ENCODE measurements at regions not wholly inside any gene's neighbourhood (a gene's known extent, or its start where the extent isn't known, plus 50 kb on each side); places are given as distances from the start of the nearest gene placed in this dataset.
"Not testable (repeated sequence)": the region's sequence is repeated elsewhere in the genome, so short reads cannot be mapped to it uniquely, and the experiment has no call there.

DNA sequence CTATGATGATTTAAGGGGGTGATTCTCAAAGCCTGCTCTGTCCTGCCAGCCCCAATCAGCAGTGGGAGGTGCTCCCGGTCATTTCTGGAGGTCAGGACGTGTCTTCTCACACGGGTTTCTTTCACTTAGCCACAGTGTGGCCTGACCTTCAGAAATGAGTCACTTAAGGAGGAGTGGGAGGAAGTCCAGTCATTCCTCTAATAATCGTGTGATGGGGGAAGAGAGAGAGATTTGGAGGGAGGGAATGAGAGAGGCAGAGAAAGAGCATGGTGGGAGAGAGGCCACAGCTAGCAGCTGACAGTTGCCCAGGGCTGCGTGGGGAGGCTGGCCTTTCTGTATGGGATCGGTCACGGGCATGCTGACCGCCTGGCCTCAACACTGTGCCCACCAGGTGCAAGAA, 142.6 kb upstream of the ZNF469 start:
- H3K4me1 ChIP-seq (ENCODE audit: control insufficient read depth in 1 of 2, insufficient read depth in 1 of 2, low read depth in 1 of 2, low read length in 1 of 2); H3K27ac ChIP-seq; H3K36me3 ChIP-seq; H3K9me3 ChIP-seq; H3K27me3 ChIP-seq; H3K4me3 ChIP-seq (ENCODE audit: low read depth in 1 of 2, low read length in 1 of 2): not testable (repeated sequence)

DNA sequence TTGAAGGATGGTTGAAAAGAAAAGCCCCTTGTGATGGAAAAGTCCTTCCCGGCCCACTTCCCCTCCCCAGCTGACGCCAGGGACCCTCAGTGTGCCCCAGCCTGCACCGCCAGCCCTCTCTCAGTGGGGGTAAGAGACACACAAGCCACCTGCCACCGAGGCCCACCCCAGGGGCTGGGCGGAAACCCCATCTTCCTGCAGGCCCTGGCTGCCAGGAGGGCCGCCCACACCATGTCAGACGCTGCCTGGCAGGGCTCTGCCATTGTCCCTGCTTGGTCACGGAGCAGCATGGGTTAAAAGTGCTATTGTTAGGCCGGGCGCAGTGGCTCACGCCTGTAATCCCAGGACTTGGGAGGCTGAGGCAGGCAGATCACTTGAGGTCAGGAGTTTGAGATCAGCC, 142.0 kb upstream of the ZNF469 start:
- not testable (repeated sequence) for H3K9me3 ChIP-seq; H3K27me3 ChIP-seq; H3K36me3 ChIP-seq; H3K4me1 ChIP-seq (ENCODE audit: control insufficient read depth in 1 of 2, insufficient read depth in 1 of 2, low read depth in 1 of 2, low read length in 1 of 2); H3K27ac ChIP-seq; H3K4me3 ChIP-seq (ENCODE audit: low read depth in 1 of 2, low read length in 1 of 2)

DNA sequence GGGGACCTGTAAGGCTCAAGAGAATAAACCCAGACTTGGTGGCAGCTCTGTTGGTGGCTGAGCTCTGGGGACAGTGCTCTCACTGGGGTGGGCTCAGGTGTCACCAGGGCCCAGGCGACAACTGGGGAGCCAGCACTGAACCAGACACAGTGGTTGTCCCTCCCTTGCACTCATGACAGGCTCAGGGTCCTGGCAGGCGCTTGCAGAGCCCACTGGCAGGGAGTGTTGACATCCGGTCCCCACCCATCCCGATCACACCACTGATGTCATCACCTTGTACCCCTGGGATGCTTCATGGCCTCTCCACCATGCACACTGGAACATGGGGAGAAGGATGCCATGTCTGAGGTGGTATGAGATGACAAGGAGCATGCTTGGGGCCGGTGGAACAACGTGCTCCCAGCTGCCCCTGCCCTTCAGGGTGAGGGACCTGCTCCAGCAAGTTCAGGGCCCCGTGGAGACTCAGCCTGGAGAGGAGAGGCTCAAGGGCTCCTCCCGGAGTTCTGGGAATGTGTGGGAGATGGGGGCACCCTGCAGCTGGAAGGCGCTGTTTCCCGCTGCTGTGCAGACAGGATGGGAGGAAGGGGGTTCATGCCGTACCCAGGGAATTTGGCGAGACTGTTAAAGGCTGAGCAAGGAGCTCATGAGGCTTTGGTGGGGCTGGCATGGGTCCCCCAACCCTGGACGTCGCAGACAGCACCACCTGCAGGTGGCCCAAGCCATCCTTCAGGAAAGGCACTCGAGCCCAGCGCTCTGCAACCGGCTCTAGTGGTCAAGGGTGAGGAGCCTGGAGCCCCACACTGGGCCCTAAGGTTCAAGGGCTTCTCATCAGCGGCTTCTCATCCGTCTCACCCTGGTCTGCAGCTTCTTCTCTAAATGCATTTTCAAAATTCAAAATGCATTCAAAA, 141.1 kb upstream of the ZNF469 start:
- not testable (repeated sequence) for H3K4me3 ChIP-seq (ENCODE audit: low read depth in 1 of 2, low read length in 1 of 2); H3K27ac ChIP-seq; H3K27me3 ChIP-seq; H3K4me1 ChIP-seq (ENCODE audit: control insufficient read depth in 1 of 2, insufficient read depth in 1 of 2, low read depth in 1 of 2, low read length in 1 of 2); H3K36me3 ChIP-seq; H3K9me3 ChIP-seq

GRCh38 chr16:88242312-88243295, 140.2 kb upstream of the ZNF469 start:
- H3K27me3 ChIP-seq; H3K36me3 ChIP-seq; H3K4me3 ChIP-seq (ENCODE audit: low read depth in 1 of 2, low read length in 1 of 2); H3K9me3 ChIP-seq; H3K27ac ChIP-seq; H3K4me1 ChIP-seq (ENCODE audit: control insufficient read depth in 1 of 2, insufficient read depth in 1 of 2, low read depth in 1 of 2, low read length in 1 of 2): not testable (repeated sequence)

DNA sequence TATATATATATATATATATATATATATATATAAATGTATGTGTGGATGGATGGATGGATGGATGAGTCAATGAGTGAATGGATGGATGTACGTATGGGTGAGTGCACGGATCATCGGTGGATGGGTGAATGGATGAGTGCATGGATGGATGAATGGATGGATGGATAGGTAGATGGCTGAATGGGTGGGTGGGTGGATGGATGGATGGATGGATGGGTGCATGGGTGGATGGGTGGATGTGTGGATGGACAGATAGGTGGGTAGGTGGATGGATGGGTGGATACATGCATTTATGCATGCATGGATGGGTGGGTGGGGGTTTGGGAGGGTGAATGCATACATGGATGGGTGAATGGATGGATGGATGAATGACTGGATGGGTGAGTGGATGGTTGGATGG, 138.8 kb upstream of the ZNF469 start:
- H3K27ac ChIP-seq; H3K4me1 ChIP-seq (ENCODE audit: control insufficient read depth in 1 of 2, insufficient read depth in 1 of 2, low read depth in 1 of 2, low read length in 1 of 2); H3K27me3 ChIP-seq; H3K4me3 ChIP-seq (ENCODE audit: low read depth in 1 of 2, low read length in 1 of 2); H3K9me3 ChIP-seq; H3K36me3 ChIP-seq: not testable (repeated sequence)

DNA sequence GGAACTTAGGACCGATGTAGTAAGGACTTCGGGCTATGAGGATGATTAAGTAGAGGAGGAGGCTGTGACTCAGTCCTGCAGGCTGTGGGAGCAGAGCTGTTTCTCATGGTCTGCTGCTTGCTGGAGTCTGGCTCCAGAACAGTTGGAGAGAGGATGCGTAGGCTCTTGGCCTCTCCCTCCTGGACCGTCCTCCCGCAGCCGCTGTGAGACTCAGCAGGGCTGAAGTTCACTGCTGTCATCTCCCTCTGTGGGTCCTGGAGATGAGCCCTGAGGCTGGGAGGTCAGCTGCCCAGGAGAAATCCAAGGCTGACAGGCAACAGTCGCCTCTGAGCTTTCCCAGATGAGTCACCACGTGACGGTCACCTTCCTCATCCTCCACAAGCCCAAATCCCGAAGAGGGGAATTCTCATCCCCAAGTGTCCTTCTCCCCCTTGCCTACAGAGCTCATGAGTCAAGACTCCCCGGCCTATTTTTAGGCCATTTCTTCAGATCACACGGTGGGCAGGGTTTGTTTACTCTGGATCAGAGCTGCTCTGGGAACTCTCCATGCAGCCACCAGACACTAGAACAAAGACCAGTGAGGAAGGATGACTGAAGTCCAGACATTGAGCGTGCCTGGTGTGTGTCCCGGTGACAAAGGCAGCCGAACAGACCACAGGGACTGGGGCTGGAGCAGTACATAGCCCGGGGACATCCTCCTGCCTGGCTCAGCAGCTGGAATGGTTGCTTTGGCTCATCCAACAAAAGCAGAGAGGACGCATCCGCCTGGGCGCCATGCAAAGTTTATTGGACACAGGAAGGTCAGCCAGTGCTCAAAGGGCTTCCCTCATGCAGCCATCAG, 137.3 kb upstream of the ZNF469 start:
- H3K27me3 ChIP-seq; H3K36me3 ChIP-seq; H3K4me3 ChIP-seq (ENCODE audit: low read depth in 1 of 2, low read length in 1 of 2); H3K9me3 ChIP-seq; H3K27ac ChIP-seq; H3K4me1 ChIP-seq (ENCODE audit: control insufficient read depth in 1 of 2, insufficient read depth in 1 of 2, low read depth in 1 of 2, low read length in 1 of 2): not testable (repeated sequence)

GRCh38 chr16:88246955-88247582, 135.7 kb upstream of the ZNF469 start:
- not testable (repeated sequence) for H3K4me1 ChIP-seq (ENCODE audit: control insufficient read depth in 1 of 2, insufficient read depth in 1 of 2, low read depth in 1 of 2, low read length in 1 of 2); H3K9me3 ChIP-seq; H3K27ac ChIP-seq; H3K36me3 ChIP-seq; H3K4me3 ChIP-seq (ENCODE audit: low read depth in 1 of 2, low read length in 1 of 2); H3K27me3 ChIP-seq

- not testable (repeated sequence) for H3K27ac ChIP-seq; H3K4me3 ChIP-seq (ENCODE audit: low read depth in 1 of 2, low read length in 1 of 2); H3K9me3 ChIP-seq; H3K36me3 ChIP-seq; H3K4me1 ChIP-seq (ENCODE audit: control insufficient read depth in 1 of 2, insufficient read depth in 1 of 2, low read depth in 1 of 2, low read length in 1 of 2); H3K27me3 ChIP-seq
Observed at GRCh38 chr16:88247583-88247966, 135.2 kb upstream of the ZNF469 start.

DNA sequence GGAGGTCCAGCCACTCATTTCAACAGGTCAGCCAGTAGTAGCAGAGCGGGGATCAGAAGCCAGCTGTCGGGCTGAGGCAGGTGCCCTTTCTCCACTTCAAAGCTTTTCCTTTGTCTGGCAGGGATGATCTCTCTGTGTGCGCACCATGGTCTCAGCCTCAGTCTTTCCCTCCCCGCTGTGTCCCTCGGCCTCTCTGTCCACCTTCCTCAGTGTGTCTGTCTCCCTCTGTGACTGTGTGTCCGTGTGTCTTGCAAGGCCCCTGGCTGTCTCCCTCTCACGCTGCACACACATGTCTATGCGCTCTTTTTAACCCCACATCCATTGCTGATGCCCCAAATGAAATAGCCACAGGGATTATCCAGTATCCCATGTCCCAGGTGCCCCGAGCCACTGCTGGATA, 134.0 kb upstream of the ZNF469 start:
- not testable (repeated sequence) for H3K27me3 ChIP-seq; H3K4me1 ChIP-seq (ENCODE audit: control insufficient read depth in 1 of 2, insufficient read depth in 1 of 2, low read depth in 1 of 2, low read length in 1 of 2); H3K36me3 ChIP-seq; H3K27ac ChIP-seq; H3K9me3 ChIP-seq; H3K4me3 ChIP-seq (ENCODE audit: low read depth in 1 of 2, low read length in 1 of 2)

DNA sequence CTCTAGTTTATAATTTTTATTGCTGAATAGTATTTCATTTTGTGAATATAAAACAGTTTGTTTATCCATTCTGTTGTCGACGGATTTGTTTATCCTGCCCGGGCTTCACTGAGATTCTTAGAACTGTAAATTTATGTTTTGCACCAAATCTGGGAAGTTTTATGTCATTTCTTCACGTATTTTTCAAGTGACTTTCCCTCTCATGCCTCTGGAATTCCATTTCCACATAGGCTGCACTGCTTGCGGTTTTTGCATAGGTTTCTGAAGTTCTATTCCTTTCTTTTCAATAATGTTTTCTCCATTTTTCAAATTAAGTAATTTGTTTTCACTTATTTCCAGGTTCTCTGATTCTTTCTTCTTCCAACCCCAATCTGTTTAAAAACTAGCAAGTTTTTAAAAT, 132.4 kb upstream of the ZNF469 start:
- H3K27ac ChIP-seq; H3K27me3 ChIP-seq; H3K36me3 ChIP-seq; H3K4me3 ChIP-seq (ENCODE audit: low read depth in 1 of 2, low read length in 1 of 2); H3K4me1 ChIP-seq (ENCODE audit: control insufficient read depth in 1 of 2, insufficient read depth in 1 of 2, low read depth in 1 of 2, low read length in 1 of 2); H3K9me3 ChIP-seq: not testable (repeated sequence)

GRCh38 chr16:88252057-88252794, 130.5 kb upstream of the ZNF469 start:
- H3K9me3 ChIP-seq; H3K4me3 ChIP-seq (ENCODE audit: low read depth in 1 of 2, low read length in 1 of 2); H3K36me3 ChIP-seq; H3K27me3 ChIP-seq; H3K4me1 ChIP-seq (ENCODE audit: control insufficient read depth in 1 of 2, insufficient read depth in 1 of 2, low read depth in 1 of 2, low read length in 1 of 2); H3K27ac ChIP-seq: not testable (repeated sequence)

DNA sequence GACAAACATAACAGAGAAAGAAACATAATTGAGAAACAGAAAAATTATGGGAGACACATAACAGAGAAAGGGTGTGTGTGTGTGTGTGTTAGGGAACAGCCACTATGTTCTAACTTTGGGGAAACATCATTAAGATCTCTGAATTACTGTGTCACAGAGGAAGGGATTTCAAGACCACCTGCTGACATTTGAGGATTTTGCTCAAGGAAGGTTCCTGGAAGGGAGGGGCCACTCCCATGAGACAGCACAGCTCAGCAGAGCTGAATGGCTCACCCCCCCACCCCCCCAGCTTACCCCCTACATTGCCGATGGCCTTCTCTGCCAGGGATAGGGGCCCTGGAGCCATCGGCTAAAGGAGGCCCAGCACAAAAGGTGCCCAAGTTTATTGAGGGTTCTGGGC, 124.6 kb upstream of the ZNF469 start:
- not testable (repeated sequence) for H3K4me1 ChIP-seq (ENCODE audit: control insufficient read depth in 1 of 2, insufficient read depth in 1 of 2, low read depth in 1 of 2, low read length in 1 of 2); H3K9me3 ChIP-seq; H3K4me3 ChIP-seq (ENCODE audit: low read depth in 1 of 2, low read length in 1 of 2); H3K36me3 ChIP-seq; H3K27ac ChIP-seq
- peaks cover 40% of the 10 kb centered on the region for H3K27me3 ChIP-seq

All from neutrophil (primary cell).